Loucy (cell line): ENCODE measurements at regions not wholly inside any gene's neighbourhood (a gene's known extent, or its start where the extent isn't known, plus 50 kb on each side); places are given as distances from the start of the nearest gene placed in this dataset.

ENCODE experiments used
- EZH2phosphoT487 ChIP-seq: fragments of 200-600 bp; IDR thresholded peaks from 2 replicates; pipeline ENCODE4 v1.6.1; 2018; ENCODE audit warnings: antibody characterized with exemption, mild to moderate bottlenecking, moderate library complexity, borderline replicate concordance
- TF ChIP-seq, protein P1 (sequence below): fragments of 200-600 bp; sonication (generic); conservative IDR thresholded peaks from 2 replicates; pipeline ENCODE4 v1.5.1; 2014; ENCODE audit warnings: mild to moderate bottlenecking, antibody characterized with exemption, low read length

DNA sequence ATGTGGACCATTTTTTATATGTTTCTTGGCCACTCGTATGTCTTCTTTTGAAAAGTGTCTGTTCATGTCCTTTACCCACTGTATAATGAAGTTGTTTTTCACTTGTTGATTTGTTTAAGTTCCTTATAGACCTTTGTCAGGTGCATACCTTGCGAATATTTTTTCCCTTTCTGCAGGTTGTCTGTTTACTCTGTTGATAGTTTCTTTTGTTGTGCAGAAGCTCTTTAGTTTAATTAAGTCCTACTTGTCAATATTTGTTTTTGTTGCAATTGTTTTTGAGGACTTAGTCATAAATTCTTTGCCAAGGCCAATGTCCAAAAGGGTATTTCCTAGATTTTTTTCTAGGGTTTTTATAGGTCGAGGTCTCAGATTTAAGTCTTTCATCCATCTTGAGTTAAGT lies 66.2 kb downstream of the UNC5CL start:
- TF ChIP-seq, protein P1, sequence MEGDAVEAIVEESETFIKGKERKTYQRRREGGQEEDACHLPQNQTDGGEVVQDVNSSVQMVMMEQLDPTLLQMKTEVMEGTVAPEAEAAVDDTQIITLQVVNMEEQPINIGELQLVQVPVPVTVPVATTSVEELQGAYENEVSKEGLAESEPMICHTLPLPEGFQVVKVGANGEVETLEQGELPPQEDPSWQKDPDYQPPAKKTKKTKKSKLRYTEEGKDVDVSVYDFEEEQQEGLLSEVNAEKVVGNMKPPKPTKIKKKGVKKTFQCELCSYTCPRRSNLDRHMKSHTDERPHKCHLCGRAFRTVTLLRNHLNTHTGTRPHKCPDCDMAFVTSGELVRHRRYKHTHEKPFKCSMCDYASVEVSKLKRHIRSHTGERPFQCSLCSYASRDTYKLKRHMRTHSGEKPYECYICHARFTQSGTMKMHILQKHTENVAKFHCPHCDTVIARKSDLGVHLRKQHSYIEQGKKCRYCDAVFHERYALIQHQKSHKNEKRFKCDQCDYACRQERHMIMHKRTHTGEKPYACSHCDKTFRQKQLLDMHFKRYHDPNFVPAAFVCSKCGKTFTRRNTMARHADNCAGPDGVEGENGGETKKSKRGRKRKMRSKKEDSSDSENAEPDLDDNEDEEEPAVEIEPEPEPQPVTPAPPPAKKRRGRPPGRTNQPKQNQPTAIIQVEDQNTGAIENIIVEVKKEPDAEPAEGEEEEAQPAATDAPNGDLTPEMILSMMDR: no peak
- no peak for TF ChIP-seq EZH2phosphoT487
